HFFc6 (cell line): ENCODE measurements at regions not wholly inside any gene's neighbourhood (a gene's known extent, or its start where the extent isn't known, plus 50 kb on each side); places are given as distances from the start of the nearest gene placed in this dataset.

Experiments used
- DNase-seq: peaks from one replicate; pipeline ENCODE4 v3.0.0-alpha.2; 2018
- H3K27ac Mint-ChIP-seq: 2 replicates; pipeline ENCODE4 v1.8.0; 2020; ENCODE audit warnings: mild to moderate bottlenecking, mixed read lengths
- H3K27me3 Mint-ChIP-seq: 2 replicates; pipeline ENCODE4 v1.8.0; 2021; ENCODE audit warnings: mild to moderate bottlenecking, moderate library complexity, mixed read lengths; ENCODE audit not compliant: insufficient read depth
- H3K36me3 Mint-ChIP-seq: 2 replicates; pipeline ENCODE4 v1.8.0; 2021; ENCODE audit warnings: low read depth, mixed read lengths
- H3K4me1 Mint-ChIP-seq: 2 replicates; pipeline ENCODE4 v1.8.0; 2020; ENCODE audit warnings: low read depth, mixed read lengths
- H3K4me3 Mint-ChIP-seq: 2 replicates; pipeline ENCODE4 v1.8.0; 2020; ENCODE audit warnings: mild to moderate bottlenecking, moderate library complexity, mixed read lengths
- H3K9me3 Mint-ChIP-seq: 2 replicates; pipeline ENCODE4 v1.8.0; 2020; ENCODE audit warnings: mild to moderate bottlenecking, mixed read lengths
- TF ChIP-seq, protein P1 (sequence below): fragments of 200-600 bp; sonication (generic); IDR thresholded peaks from 2 replicates; pipeline ENCODE4 v1.5.0; 2021; ENCODE audit warnings: antibody characterized with exemption, mild to moderate bottlenecking

GRCh38 chr1:217369271-217369981 lies 261.5 kb downstream of the GPATCH2 start:
- Mint-ChIP-seq H3K4me3 (peak overlapping the region; percentile 2; the same call in 1 of the 2 replicates), H3K4me1 (peaks cover 6% of the 10 kb centered on the region; the same call in 1 of the 2 replicates), H3K27ac (no peak overlapping the region), H3K9me3 (peaks cover 7% of the 10 kb centered on the region; the same call in 1 of the 2 replicates), H3K36me3 (no peaks in the 10 kb centered on the region), H3K27me3 (no peaks in the 10 kb centered on the region)
- TF ChIP-seq, protein P1, sequence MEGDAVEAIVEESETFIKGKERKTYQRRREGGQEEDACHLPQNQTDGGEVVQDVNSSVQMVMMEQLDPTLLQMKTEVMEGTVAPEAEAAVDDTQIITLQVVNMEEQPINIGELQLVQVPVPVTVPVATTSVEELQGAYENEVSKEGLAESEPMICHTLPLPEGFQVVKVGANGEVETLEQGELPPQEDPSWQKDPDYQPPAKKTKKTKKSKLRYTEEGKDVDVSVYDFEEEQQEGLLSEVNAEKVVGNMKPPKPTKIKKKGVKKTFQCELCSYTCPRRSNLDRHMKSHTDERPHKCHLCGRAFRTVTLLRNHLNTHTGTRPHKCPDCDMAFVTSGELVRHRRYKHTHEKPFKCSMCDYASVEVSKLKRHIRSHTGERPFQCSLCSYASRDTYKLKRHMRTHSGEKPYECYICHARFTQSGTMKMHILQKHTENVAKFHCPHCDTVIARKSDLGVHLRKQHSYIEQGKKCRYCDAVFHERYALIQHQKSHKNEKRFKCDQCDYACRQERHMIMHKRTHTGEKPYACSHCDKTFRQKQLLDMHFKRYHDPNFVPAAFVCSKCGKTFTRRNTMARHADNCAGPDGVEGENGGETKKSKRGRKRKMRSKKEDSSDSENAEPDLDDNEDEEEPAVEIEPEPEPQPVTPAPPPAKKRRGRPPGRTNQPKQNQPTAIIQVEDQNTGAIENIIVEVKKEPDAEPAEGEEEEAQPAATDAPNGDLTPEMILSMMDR: no peak
- no peak for DNase-seq

- no peak overlapping the region for H3K27ac Mint-ChIP-seq
- no peak overlapping the region for H3K4me3 Mint-ChIP-seq
- TF ChIP-seq, protein P1: no peak
- no peaks in the 10 kb centered on the region for H3K9me3 Mint-ChIP-seq
- no peaks in the 10 kb centered on the region for H3K27me3 Mint-ChIP-seq
- H3K36me3 Mint-ChIP-seq: no peaks in the 10 kb centered on the region
- peaks cover 8% of the 10 kb centered on the region; the same call in 1 of the 2 replicates for H3K4me1 Mint-ChIP-seq
- no peak for DNase-seq
Observed at GRCh38 chr1:217364220-217364619, 266.7 kb downstream of the GPATCH2 start.

GRCh38 chr1:217363319-217363718 lies 267.6 kb downstream of the GPATCH2 start:
- peak; percentile 10 for DNase-seq
- Mint-ChIP-seq H3K9me3 (no peaks in the 10 kb centered on the region), H3K4me1 (peaks cover 7% of the 10 kb centered on the region; the same call in 1 of the 2 replicates), H3K4me3 (peak overlapping the region; percentile 19; the same call in 1 of the 2 replicates), H3K27me3 (no peaks in the 10 kb centered on the region), H3K36me3 (no peaks in the 10 kb centered on the region), H3K27ac (no peak overlapping the region)
- TF ChIP-seq, protein P1: no peak

- TF ChIP-seq, protein P1: no peak
- Mint-ChIP-seq H3K27ac (no peak overlapping the region), H3K27me3 (no peaks in the 10 kb centered on the region), H3K36me3 (no peaks in the 10 kb centered on the region), H3K4me3 (no peak overlapping the region), H3K9me3 (no peaks in the 10 kb centered on the region), H3K4me1 (peaks cover 7% of the 10 kb centered on the region; the same call in 1 of the 2 replicates)
- DNase-seq: no peak
Observed at GRCh38 chr1:217360510-217360909, 270.4 kb downstream of the GPATCH2 start.

GRCh38 chr1:217354895-217355294 lies 276.0 kb downstream of the GPATCH2 start:
- no peaks in the 10 kb centered on the region for H3K36me3 Mint-ChIP-seq
- H3K4me1 Mint-ChIP-seq: no peaks in the 10 kb centered on the region
- H3K27ac Mint-ChIP-seq: no peak overlapping the region
- no peak overlapping the region for H3K4me3 Mint-ChIP-seq
- no peaks in the 10 kb centered on the region; the same call in 1 of the 2 replicates for H3K27me3 Mint-ChIP-seq
- no peaks in the 10 kb centered on the region for H3K9me3 Mint-ChIP-seq
- no peak for DNase-seq
- TF ChIP-seq, protein P1: no peak
